GM06990 (cell line): ENCODE measurements at regions not wholly inside any gene's neighbourhood (a gene's known extent, or its start where the extent isn't known, plus 50 kb on each side); places are given as distances from the start of the nearest gene placed in this dataset.

Source experiments
- DNase-seq: peaks from one replicate; pipeline ENCODE4 v3.0.0-alpha.2; 2011; ENCODE audit not compliant: insufficient read length; ENCODE audit errors: extremely low read depth
- H3K27me3 ChIP-seq: replicated peaks from 2 replicates; pipeline ENCODE4 v1.6.0; 2011; ENCODE audit warnings: low read length; ENCODE audit not compliant: control insufficient read depth, insufficient read depth
- H3K36me3 ChIP-seq: 2 replicates; pipeline ENCODE4 v1.5.1; 2011; ENCODE audit warnings: low read length; ENCODE audit not compliant: control insufficient read depth, insufficient read depth
- H3K4me3 ChIP-seq: replicated peaks from 2 replicates; pipeline ENCODE4 v1.5.1; 2011; ENCODE audit warnings: low read depth, mild to moderate bottlenecking, control low read depth, low read length
- CTCF ChIP-seq: IDR thresholded peaks from 2 replicates; pipeline ENCODE4 v1.5.1; 2011; ENCODE audit warnings: low read length, control low read depth, mild to moderate bottlenecking, inconsistent platforms; ENCODE audit not compliant: insufficient read depth, poor library complexity, severe bottlenecking

GRCh38 chr4:85062466-85062865, 96.0 kb upstream of the WDFY3 start:
- DNase-seq: no peak
- H3K4me3 ChIP-seq: no peak overlapping the region
- H3K27me3 ChIP-seq: no peaks in the 10 kb centered on the region; the same call in 1 of the 2 replicates
- H3K36me3 ChIP-seq: no peaks in the 10 kb centered on the region
- no peak for TF ChIP-seq CTCF

GRCh38 chr4:85067342-85067741, 100.9 kb upstream of the WDFY3 start:
- TF ChIP-seq CTCF: no peak
- Histone ChIP-seq H3K4me3 (no peak overlapping the region), H3K36me3 (no peaks in the 10 kb centered on the region), H3K27me3 (no peaks in the 10 kb centered on the region)
- no peak for DNase-seq

GRCh38 chr4:85078016-85078415, 111.5 kb upstream of the WDFY3 start:
- TF ChIP-seq CTCF: no peak
- H3K27me3 ChIP-seq: no peaks in the 10 kb centered on the region
- no peak for DNase-seq
- no peaks in the 10 kb centered on the region for H3K36me3 ChIP-seq
- H3K4me3 ChIP-seq: no peak overlapping the region

GRCh38 chr4:85081196-85081595, 114.7 kb upstream of the WDFY3 start:
- DNase-seq: no peak
- Histone ChIP-seq H3K27me3 (no peaks in the 10 kb centered on the region; the same call in 1 of the 2 replicates), H3K36me3 (no peaks in the 10 kb centered on the region), H3K4me3 (no peak overlapping the region)
- no peak for TF ChIP-seq CTCF

- peak; percentile 16 for DNase-seq
These were observed 118.0 kb upstream of the WDFY3 start for GRCh38 chr4:85084371-85085094.

More at GRCh38 chr4:85084371-85085094, 118.0 kb upstream of the WDFY3 start:
- Histone ChIP-seq H3K36me3 (no peaks in the 10 kb centered on the region), H3K4me3 (no peak overlapping the region), H3K27me3 (no peaks in the 10 kb centered on the region; the same call in 1 of the 2 replicates)
- peak; percentile 74 for TF ChIP-seq CTCF
